Activated naive CD8-positive, alpha-beta T cell treated with anti-CD3 and anti-CD28 coated beads for 36 hours (primary cell): ENCODE measurements at regions not wholly inside any gene's neighbourhood (a gene's known extent, or its start where the extent isn't known, plus 50 kb on each side); places are given as distances from the start of the nearest gene placed in this dataset.

Experiments used
- DNase-seq: peaks from one replicate; pipeline ENCODE4 v3.0.0; 2021
- H3K27ac Mint-ChIP-seq: one replicate; pipeline ENCODE4 v1.8.0; 2022; ENCODE audit warnings: mild to moderate bottlenecking, moderate library complexity, mixed read lengths
- H3K27me3 Mint-ChIP-seq: one replicate; pipeline ENCODE4 v1.8.0; 2022; ENCODE audit warnings: mild to moderate bottlenecking, mixed read lengths
- H3K36me3 Mint-ChIP-seq: one replicate; pipeline ENCODE4 v1.8.0; 2021; ENCODE audit warnings: mild to moderate bottlenecking, mixed read lengths
- H3K4me1 Mint-ChIP-seq: one replicate; pipeline ENCODE4 v1.8.0; 2021; ENCODE audit warnings: mixed read lengths
- H3K4me3 Mint-ChIP-seq: one replicate; pipeline ENCODE4 v1.8.0; 2022; ENCODE audit warnings: mild to moderate bottlenecking, moderate library complexity, mixed read lengths
- H3K9me3 Mint-ChIP-seq: one replicate; pipeline ENCODE4 v1.8.0; 2022; ENCODE audit warnings: mixed read lengths

- Mint-ChIP-seq H3K36me3 (no peaks in the 10 kb centered on the region), H3K27me3 (no peaks in the 10 kb centered on the region)
Measured at GRCh38 chr12:22740656-22741355, 115.8 kb downstream of the ETNK1 start.

GRCh38 chr12:22743700-22744099, 118.7 kb downstream of the ETNK1 start:
- Mint-ChIP-seq H3K36me3 (no peaks in the 10 kb centered on the region), H3K4me1 (no peaks in the 10 kb centered on the region), H3K4me3 (no peak overlapping the region), H3K27ac (no peak overlapping the region), H3K27me3 (peaks cover 8% of the 10 kb centered on the region), H3K9me3 (no peaks in the 10 kb centered on the region)
- no peak for DNase-seq

More at GRCh38 chr12:22740656-22741355, 115.8 kb downstream of the ETNK1 start:
- Mint-ChIP-seq H3K4me1 (no peaks in the 10 kb centered on the region), H3K27ac (no peak overlapping the region), H3K9me3 (no peaks in the 10 kb centered on the region), H3K4me3 (no peak overlapping the region)
- no peak for DNase-seq

- no peak overlapping the region for H3K27ac Mint-ChIP-seq
- DNase-seq: no peak
- H3K9me3 Mint-ChIP-seq: no peaks in the 10 kb centered on the region
Measured at GRCh38 chr12:22744197-22744596, 119.2 kb downstream of the ETNK1 start.

GRCh38 chr12:22746720-22747119, 121.7 kb downstream of the ETNK1 start:
- DNase-seq: no peak
- Mint-ChIP-seq H3K9me3 (no peaks in the 10 kb centered on the region), H3K4me1 (no peaks in the 10 kb centered on the region), H3K27ac (no peak overlapping the region), H3K27me3 (peaks cover 10% of the 10 kb centered on the region), H3K36me3 (no peaks in the 10 kb centered on the region), H3K4me3 (no peak overlapping the region)

More at GRCh38 chr12:22744197-22744596, 119.2 kb downstream of the ETNK1 start:
- Mint-ChIP-seq H3K27me3 (peaks cover 10% of the 10 kb centered on the region), H3K4me1 (no peaks in the 10 kb centered on the region), H3K36me3 (no peaks in the 10 kb centered on the region), H3K4me3 (no peak overlapping the region)

- no peak overlapping the region for H3K4me3 Mint-ChIP-seq
- peaks cover 2% of the 10 kb centered on the region for H3K9me3 Mint-ChIP-seq
- no peaks in the 10 kb centered on the region for H3K36me3 Mint-ChIP-seq
- no peak overlapping the region for H3K27ac Mint-ChIP-seq
- no peaks in the 10 kb centered on the region for H3K4me1 Mint-ChIP-seq
- no peaks in the 10 kb centered on the region for H3K27me3 Mint-ChIP-seq
- no peak for DNase-seq
Measured at GRCh38 chr12:22755629-22756028, 130.7 kb downstream of the ETNK1 start.

- Mint-ChIP-seq H3K9me3 (no peaks in the 10 kb centered on the region), H3K4me1 (no peaks in the 10 kb centered on the region), H3K36me3 (no peaks in the 10 kb centered on the region), H3K4me3 (no peak overlapping the region), H3K27ac (no peak overlapping the region), H3K27me3 (no peaks in the 10 kb centered on the region)
- no peak for DNase-seq
Measured at GRCh38 chr12:22759769-22760674, 135.1 kb downstream of the ETNK1 start.

- no peak overlapping the region for H3K4me3 Mint-ChIP-seq
- no peak for DNase-seq
- no peaks in the 10 kb centered on the region for H3K27me3 Mint-ChIP-seq
- no peaks in the 10 kb centered on the region for H3K36me3 Mint-ChIP-seq
- no peaks in the 10 kb centered on the region for H3K4me1 Mint-ChIP-seq
- no peaks in the 10 kb centered on the region for H3K9me3 Mint-ChIP-seq
- no peak overlapping the region for H3K27ac Mint-ChIP-seq
Measured at GRCh38 chr12:22765421-22766130, 140.6 kb downstream of the ETNK1 start.

- H3K36me3 Mint-ChIP-seq: no peaks in the 10 kb centered on the region
- H3K27me3 Mint-ChIP-seq: no peaks in the 10 kb centered on the region
- no peak overlapping the region for H3K4me3 Mint-ChIP-seq
- H3K4me1 Mint-ChIP-seq: no peaks in the 10 kb centered on the region
- DNase-seq: no peak
- H3K9me3 Mint-ChIP-seq: no peaks in the 10 kb centered on the region
- no peak overlapping the region for H3K27ac Mint-ChIP-seq
Measured at GRCh38 chr12:22766911-22767420, 142.0 kb downstream of the ETNK1 start.

- DNase-seq: no peak
- Mint-ChIP-seq H3K4me1 (no peaks in the 10 kb centered on the region), H3K27ac (no peak overlapping the region), H3K4me3 (no peak overlapping the region), H3K27me3 (peaks cover 16% of the 10 kb centered on the region), H3K9me3 (no peaks in the 10 kb centered on the region), H3K36me3 (no peaks in the 10 kb centered on the region)
Measured at GRCh38 chr12:22781339-22781738, 156.4 kb downstream of the ETNK1 start.

GRCh38 chr12:22787557-22787956, 162.6 kb downstream of the ETNK1 start:
- H3K4me1 Mint-ChIP-seq: no peaks in the 10 kb centered on the region
- H3K36me3 Mint-ChIP-seq: no peaks in the 10 kb centered on the region
- peaks cover 2% of the 10 kb centered on the region for H3K27me3 Mint-ChIP-seq

GRCh38 chr12:22788913-22789312, 163.9 kb downstream of the ETNK1 start:
- Mint-ChIP-seq H3K27ac (no peak overlapping the region), H3K4me3 (no peak overlapping the region), H3K27me3 (no peaks in the 10 kb centered on the region), H3K9me3 (no peaks in the 10 kb centered on the region), H3K4me1 (no peaks in the 10 kb centered on the region), H3K36me3 (no peaks in the 10 kb centered on the region)
- no peak for DNase-seq

More at GRCh38 chr12:22787557-22787956, 162.6 kb downstream of the ETNK1 start:
- no peak for DNase-seq
- no peak overlapping the region for H3K4me3 Mint-ChIP-seq
- no peak overlapping the region for H3K27ac Mint-ChIP-seq
- no peaks in the 10 kb centered on the region for H3K9me3 Mint-ChIP-seq

GRCh38 chr12:22792138-22792537, 167.2 kb downstream of the ETNK1 start:
- H3K4me3 Mint-ChIP-seq: no peak overlapping the region
- H3K4me1 Mint-ChIP-seq: no peaks in the 10 kb centered on the region
- no peaks in the 10 kb centered on the region for H3K36me3 Mint-ChIP-seq
- H3K27ac Mint-ChIP-seq: no peak overlapping the region
- DNase-seq: no peak
- no peaks in the 10 kb centered on the region for H3K27me3 Mint-ChIP-seq
- H3K9me3 Mint-ChIP-seq: no peaks in the 10 kb centered on the region

GRCh38 chr12:22794017-22794416, 169.0 kb downstream of the ETNK1 start:
- H3K4me3 Mint-ChIP-seq: no peak overlapping the region
- no peaks in the 10 kb centered on the region for H3K36me3 Mint-ChIP-seq
- H3K9me3 Mint-ChIP-seq: no peaks in the 10 kb centered on the region
- DNase-seq: no peak
- no peak overlapping the region for H3K27ac Mint-ChIP-seq
- H3K4me1 Mint-ChIP-seq: no peaks in the 10 kb centered on the region
- H3K27me3 Mint-ChIP-seq: no peaks in the 10 kb centered on the region

GRCh38 chr12:22796941-22797630, 172.1 kb downstream of the ETNK1 start:
- Mint-ChIP-seq H3K36me3 (no peaks in the 10 kb centered on the region), H3K4me1 (no peaks in the 10 kb centered on the region), H3K27ac (no peak overlapping the region), H3K27me3 (no peaks in the 10 kb centered on the region), H3K4me3 (no peak overlapping the region), H3K9me3 (no peaks in the 10 kb centered on the region)
- DNase-seq: no peak
